SH-SY5Y (cell line): ENCODE measurements at regions not wholly inside any gene's neighbourhood (a gene's known extent, or its start where the extent isn't known, plus 50 kb on each side); places are given as distances from the start of the nearest gene placed in this dataset.

Source experiments
- GATA2 ChIP-seq: IDR thresholded peaks from 2 replicates; pipeline ENCODE4 v1.6.1; 2011; ENCODE audit warnings: mild to moderate bottlenecking, low read depth, low read length
- GATA3 ChIP-seq: IDR thresholded peaks from 2 replicates; pipeline ENCODE4 v1.6.1; 2011; ENCODE audit warnings: low read depth, mild to moderate bottlenecking, low read length, moderate library complexity

DNA sequence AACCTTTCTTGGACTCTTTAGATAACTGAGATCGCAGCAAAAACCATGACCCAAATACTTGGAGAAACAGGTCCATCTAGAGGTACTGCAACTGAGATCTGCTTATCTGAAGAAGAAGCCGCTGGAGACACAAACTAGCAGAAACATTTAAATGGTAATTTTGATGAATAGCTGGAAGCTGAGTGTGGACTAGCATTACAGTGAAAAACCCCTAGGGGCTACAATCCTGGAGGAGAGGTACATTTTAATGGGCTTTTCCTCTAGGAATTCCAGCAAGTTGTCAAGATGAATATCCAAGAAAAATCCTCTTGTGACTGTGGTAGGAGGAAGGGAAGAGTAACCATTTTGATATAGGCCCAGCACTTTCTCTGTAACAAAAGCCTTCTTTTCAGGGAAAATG lies 592.5 kb upstream of the GRIA3 start:
- TF ChIP-seq GATA3 (no peak), GATA2 (no peak)
